Tibial artery (tissue), 4 donors: ENCODE measurements at regions not wholly inside any gene's neighbourhood (a gene's known extent, or its start where the extent isn't known, plus 50 kb on each side); places are given as distances from the start of the nearest gene placed in this dataset.

Experiments used
- DNase-seq, 2 donors: peaks; one replicate each; pipeline ENCODE4 v3.0.0-alpha.2; 2019
- H3K27ac ChIP-seq, 2 donors: fragments of 200-600 bp; sonication (generic) in 1 of 2; 1 replicate in 1 of 2; 2 replicates in 1 of 2; pipeline ENCODE4 v1.5.1; 2018 to 2019; ENCODE audit warnings: mild to moderate bottlenecking in 1 of 2
- H3K27me3 ChIP-seq, 2 donors: fragments of 200-600 bp; sonication (generic) in 1 of 2; one replicate each; pipeline versions ENCODE4 v1.5.1 to v1.6.0; 2016 to 2019
- H3K36me3 ChIP-seq, 3 donors: fragments of 200-600 bp; sonication (generic) in 2 of 3; one replicate each; pipeline ENCODE4 v1.5.1; 2016 to 2019; ENCODE audit warnings: mild to moderate bottlenecking in 2 of 3
- H3K4me1 ChIP-seq, 4 donors: fragments of 200-600 bp; sonication (generic) in 2 of 4; 1 replicate in 3 of 4; 2 replicates in 1 of 4; pipeline ENCODE4 v1.5.1; 2016 to 2019
- H3K4me3 ChIP-seq, 2 donors: fragments of 200-600 bp; sonication (generic) in 1 of 2; 1 replicate in 1 of 2; 2 replicates in 1 of 2; pipeline ENCODE4 v1.5.1; 2018 to 2019; ENCODE audit warnings: mild to moderate bottlenecking in 2 of 2
- H3K9me3 ChIP-seq, 3 donors: fragments of 200-600 bp; sonication (generic) in 1 of 3; one replicate each; pipeline ENCODE4 v1.5.1; 2016 to 2019
- intact Hi-C: fragments of 100-400 bp; cut with DNase I; formaldehyde crosslinking; loops from one replicate; pipeline ENCODE4 v1.15.0; 2023; ENCODE audit warnings: low total_unique reads
- TF ChIP-seq, protein P1 (sequence below), 2 experiments: fragments of 200-600 bp in 1 of 2; fragments of 450-650 bp in 1 of 2; IDR thresholded peaks; one replicate each; pipeline ENCODE4 v1.5.1; 2017 to 2019; ENCODE audit warnings: antibody characterized with exemption in 2 of 2, mild to moderate bottlenecking in 1 of 2, moderate library complexity in 1 of 2

DNA sequence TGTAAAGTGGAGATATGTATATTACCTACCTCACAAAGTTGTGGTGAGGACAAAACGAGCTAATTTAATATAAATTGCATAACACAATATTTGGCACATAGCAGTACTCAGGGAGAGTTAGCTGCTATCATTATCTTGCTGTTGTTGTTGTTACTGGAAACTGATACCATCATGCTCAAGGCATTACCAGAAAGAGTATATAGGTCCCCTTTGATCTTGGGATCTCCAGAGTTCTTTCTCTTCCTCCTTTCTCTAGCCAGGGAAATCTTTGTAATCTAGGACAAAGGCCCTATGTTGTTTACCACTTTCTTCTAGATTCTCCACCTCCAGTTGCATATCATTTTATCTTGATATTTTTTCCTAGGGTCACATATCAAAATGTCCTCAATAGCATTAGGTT lies 114.8 kb upstream of the RASA1 start:
- TF ChIP-seq, protein P1, sequence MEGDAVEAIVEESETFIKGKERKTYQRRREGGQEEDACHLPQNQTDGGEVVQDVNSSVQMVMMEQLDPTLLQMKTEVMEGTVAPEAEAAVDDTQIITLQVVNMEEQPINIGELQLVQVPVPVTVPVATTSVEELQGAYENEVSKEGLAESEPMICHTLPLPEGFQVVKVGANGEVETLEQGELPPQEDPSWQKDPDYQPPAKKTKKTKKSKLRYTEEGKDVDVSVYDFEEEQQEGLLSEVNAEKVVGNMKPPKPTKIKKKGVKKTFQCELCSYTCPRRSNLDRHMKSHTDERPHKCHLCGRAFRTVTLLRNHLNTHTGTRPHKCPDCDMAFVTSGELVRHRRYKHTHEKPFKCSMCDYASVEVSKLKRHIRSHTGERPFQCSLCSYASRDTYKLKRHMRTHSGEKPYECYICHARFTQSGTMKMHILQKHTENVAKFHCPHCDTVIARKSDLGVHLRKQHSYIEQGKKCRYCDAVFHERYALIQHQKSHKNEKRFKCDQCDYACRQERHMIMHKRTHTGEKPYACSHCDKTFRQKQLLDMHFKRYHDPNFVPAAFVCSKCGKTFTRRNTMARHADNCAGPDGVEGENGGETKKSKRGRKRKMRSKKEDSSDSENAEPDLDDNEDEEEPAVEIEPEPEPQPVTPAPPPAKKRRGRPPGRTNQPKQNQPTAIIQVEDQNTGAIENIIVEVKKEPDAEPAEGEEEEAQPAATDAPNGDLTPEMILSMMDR (IDR thresholded peaks at IDR 0.05): no peak
- no peak for DNase-seq
- H3K9me3 ChIP-seq: no peaks in the 10 kb centered on the region
- H3K4me3 ChIP-seq: no peak overlapping the region
- intact Hi-C loops: no loop called here
- no peaks in the 10 kb centered on the region for H3K27me3 ChIP-seq
- no peaks in the 10 kb centered on the region for H3K36me3 ChIP-seq
- no peaks in the 10 kb centered on the region for H3K4me1 ChIP-seq
- H3K27ac ChIP-seq: no peak overlapping the region

DNA sequence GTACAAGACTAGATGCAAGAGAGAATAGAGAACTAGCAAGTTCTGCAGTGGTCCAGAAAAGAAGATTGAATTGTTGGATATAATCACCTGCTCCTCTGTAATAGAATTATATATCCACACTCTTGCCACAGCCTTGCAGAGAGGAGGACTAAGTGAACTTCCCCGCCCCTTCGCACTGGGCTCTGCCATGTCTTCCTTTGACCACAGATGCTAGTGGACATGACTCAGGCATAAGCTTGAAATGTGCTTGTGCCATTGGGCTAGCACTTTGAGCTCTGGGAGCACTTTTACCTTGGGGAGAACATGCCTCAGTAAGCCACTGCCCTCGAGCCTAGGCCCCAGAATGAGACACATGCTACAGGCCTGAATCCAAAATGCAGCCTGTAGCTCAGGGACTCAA lies 113.5 kb upstream of the RASA1 start:
- H3K4me1 ChIP-seq: no peaks in the 10 kb centered on the region
- H3K27ac ChIP-seq: no peak overlapping the region
- no peaks in the 10 kb centered on the region for H3K36me3 ChIP-seq
- intact Hi-C loops: no loop called here
- no peak for DNase-seq
- no peak overlapping the region for H3K4me3 ChIP-seq
- TF ChIP-seq, protein P1 (IDR thresholded peaks at IDR 0.05): no peak
- H3K27me3 ChIP-seq: no peaks in the 10 kb centered on the region
- H3K9me3 ChIP-seq: no peaks in the 10 kb centered on the region

DNA sequence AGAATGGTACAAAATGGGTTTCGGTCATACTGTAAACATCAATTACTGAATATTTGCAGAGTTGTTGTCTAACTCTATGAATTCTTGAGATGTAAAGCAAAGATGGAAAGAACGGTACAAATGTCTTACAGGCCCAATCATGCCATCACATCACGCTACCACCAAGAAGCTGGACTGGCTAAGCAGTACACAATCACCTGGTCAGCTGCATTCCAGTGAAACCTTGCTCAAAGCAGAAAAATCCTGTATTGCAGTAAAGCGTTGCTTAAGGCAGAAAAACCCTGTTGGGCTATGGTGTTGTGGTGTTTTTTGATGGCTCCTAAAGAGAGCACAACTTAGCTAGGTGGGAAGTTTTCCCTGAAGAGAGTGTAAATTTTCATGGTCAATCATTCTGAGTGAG lies 112.6 kb upstream of the RASA1 start:
- no peak overlapping the region for H3K4me3 ChIP-seq
- intact Hi-C loops: no loop called here
- H3K27ac ChIP-seq: no peak overlapping the region
- H3K4me1 ChIP-seq: no peaks in the 10 kb centered on the region
- no peaks in the 10 kb centered on the region for H3K27me3 ChIP-seq
- TF ChIP-seq, protein P1 (IDR thresholded peaks at IDR 0.05): no peak
- DNase-seq: no peak
- no peaks in the 10 kb centered on the region for H3K9me3 ChIP-seq
- H3K36me3 ChIP-seq: no peaks in the 10 kb centered on the region

- Histone ChIP-seq H3K27ac (no peak overlapping the region), H3K27me3 (no peaks in the 10 kb centered on the region), H3K36me3 (no peaks in the 10 kb centered on the region), H3K4me1 (no peaks in the 10 kb centered on the region), H3K4me3 (no peak overlapping the region), H3K9me3 (no peaks in the 10 kb centered on the region)
- intact Hi-C loops: no loop called here
- TF ChIP-seq, protein P1 (IDR thresholded peaks at IDR 0.05): no peak
- DNase-seq: no peak
Observed at GRCh38 chr5:87156631-87157030, 111.1 kb upstream of the RASA1 start.

DNA sequence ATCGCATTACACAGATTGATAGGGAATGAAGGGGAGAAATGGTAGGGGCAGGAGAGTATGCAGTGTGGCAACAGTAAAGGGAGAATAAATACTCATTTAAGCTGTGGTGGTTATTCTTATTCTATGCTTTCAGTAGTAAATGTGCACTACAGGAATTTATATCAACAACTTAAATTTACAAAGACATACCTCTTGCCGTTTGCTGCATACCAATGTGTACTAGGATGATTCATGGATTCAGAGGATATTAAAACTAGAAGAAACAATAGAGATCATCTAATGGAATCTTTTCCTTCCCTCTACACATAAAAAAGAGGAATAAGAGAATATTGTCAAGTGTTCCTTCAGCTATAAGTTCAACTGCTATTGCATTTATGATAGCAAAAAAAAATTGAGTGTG lies 103.3 kb upstream of the RASA1 start:
- DNase-seq: no peak
- no peaks in the 10 kb centered on the region for H3K9me3 ChIP-seq
- H3K36me3 ChIP-seq: no peaks in the 10 kb centered on the region
- H3K27me3 ChIP-seq: no peaks in the 10 kb centered on the region
- H3K27ac ChIP-seq: no peak overlapping the region
- H3K4me3 ChIP-seq: no peak overlapping the region
- TF ChIP-seq, protein P1 (IDR thresholded peaks at IDR 0.05): no peak
- no peaks in the 10 kb centered on the region for H3K4me1 ChIP-seq
- intact Hi-C loops: no loop called here

GRCh38 chr5:87169300-87169991 lies 98.2 kb upstream of the RASA1 start:
- TF ChIP-seq, protein P1 (IDR thresholded peaks at IDR 0.05): no peak
- H3K27me3 ChIP-seq: no peaks in the 10 kb centered on the region
- H3K4me3 ChIP-seq: no peak overlapping the region
- H3K36me3 ChIP-seq: no peaks in the 10 kb centered on the region
- intact Hi-C loops: no loop called here
- H3K4me1 ChIP-seq: no peaks in the 10 kb centered on the region
- no peaks in the 10 kb centered on the region for H3K9me3 ChIP-seq
- H3K27ac ChIP-seq: no peak overlapping the region
- DNase-seq: no peak
